Pancreas (tissue), 10 donors: ENCODE measurements at regions not wholly inside any gene's neighbourhood (a gene's known extent, or its start where the extent isn't known, plus 50 kb on each side); places are given as distances from the start of the nearest gene placed in this dataset.
"Not testable (repeated sequence)": the region's sequence is repeated elsewhere in the genome, so short reads cannot be mapped to it uniquely, and the experiment has no call there.

Experiments
- ATAC-seq, 4 donors: fragments of 200-7000 bp; cut with Tn5 transposase; one replicate each; pipeline versions ENCODE4 v1.8.0 to v1.9.1; 2020; ENCODE audit warnings: mild to moderate bottlenecking in 4 of 4, moderate library complexity in 4 of 4
- DNase-seq, 6 donors: peaks; one replicate each; pipeline ENCODE4 v3.0.0-alpha.2; 2020
- FAIRE-seq: peaks from 2 replicates; lab custom pipeline; 2012; peaks lifted over from hg19 to GRCh38; lab: Jason Lieb, UNC
- H3K27ac ChIP-seq, 4 donors: fragments of 200-600 bp; sonication (generic); 1 replicate in 3 of 4; 2 replicates in 1 of 4; pipeline versions ENCODE4 v1.5.0 to v1.8.0; 2020
- H3K27me3 ChIP-seq, 4 donors: fragments of 200-600 bp; one replicate each; pipeline ENCODE4 v1.8.0; 2021
- H3K36me3 ChIP-seq, 3 donors: fragments of 200-600 bp; sonication (generic) in 1 of 3; one replicate each; pipeline versions ENCODE4 v1.5.0 to v1.8.0; 2020 to 2021
- H3K4me1 ChIP-seq, 3 donors: fragments of 200-600 bp; one replicate each; pipeline ENCODE4 v1.8.0; 2021
- H3K4me3 ChIP-seq, 4 donors: fragments of 200-600 bp; sonication (generic) in 2 of 4; one replicate each; pipeline versions ENCODE4 v1.5.0 to v1.8.0; 2020 to 2021
- H3K9me3 ChIP-seq, 4 donors: fragments of 200-600 bp; one replicate each; pipeline ENCODE4 v1.8.0; 2021
- WGBS, 2 donors: extraction: QIAGEN DNeasy Blood & Tissue Kit; methylation state at CpG; one replicate each; pipeline ENCODE4 v1.1.7; 2013; 5-methylcytosine and 5-hydroxymethylcytosine counted together
- intact Hi-C, 3 donors: fragments of 100-400 bp; cut with DNase I; formaldehyde crosslinking; loops; one replicate each; pipeline versions ENCODE4 v1.11.1 to v1.14.2; 2022
- donor health status: healthy with polysubstance abuse.
- donor health status: DM: no; HTN: no; CAD: no; lungs with moderate emphysema.
- donor health status: DM: no; HTN: no; CAD: no.
- donor health status: control.
- donor health status: control.
- donor health status: Bipolar disorder and iron deficiency.
- donor health status: DM: yes; HTN: yes; CAD: no.
- donor health status: DM: no; HTN: no; CAD: no.
- donor health status: DM: no; HTN: no; CAD: no.
- donor health status: DM: yes; HTN: yes; CAD: no.

DNA sequence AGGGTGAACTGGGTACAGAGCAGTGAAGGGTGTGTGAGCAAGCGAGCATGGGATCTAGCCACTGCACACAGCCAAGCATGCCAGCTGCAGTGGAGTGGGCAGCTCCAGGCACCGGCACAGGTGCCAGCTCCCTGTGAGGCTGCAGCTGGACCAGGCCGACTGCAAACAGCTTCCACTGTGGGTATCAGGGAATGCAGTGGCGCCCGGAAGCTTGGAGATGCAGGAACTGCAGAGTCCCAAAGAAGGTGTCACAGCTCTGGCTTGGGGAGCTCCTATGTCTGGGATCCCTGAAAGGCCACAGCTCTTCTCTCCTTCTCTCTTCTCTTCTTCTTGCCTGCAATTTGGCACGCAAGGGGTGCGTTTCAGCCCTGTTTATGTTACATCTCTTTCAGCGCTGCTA, 4093.3 kb upstream of the OR11H1 start:
- peak in 1 of 6 donors; percentile 7 for DNase-seq
- 46 to 88% methylated on average over 2 to 7 of the region's 8 CpGs for WGBS, 2 donors

More for the DNA sequence above, 4093.3 kb upstream of the OR11H1 start:
- ATAC-seq, H3K4me1 ChIP-seq, H3K27ac ChIP-seq, intact Hi-C loops, H3K36me3 ChIP-seq, FAIRE-seq, H3K4me3 ChIP-seq, H3K9me3 ChIP-seq, H3K27me3 ChIP-seq: not testable (repeated sequence)
